ENCODE measurements at regions not wholly inside any gene's neighbourhood (a gene's known extent, or its start where the extent isn't known, plus 50 kb on each side); places are given as distances from the start of the nearest gene placed in this dataset.

- intact Hi-C loops (cut with micrococcal nuclease) (no loop called here), in situ Hi-C loops (cut with MboI) (no loop called here)
- peak overlapping the region; percentile 40; the same call in 1 of the 2 replicates for H3K4me2 ChIP-seq (ENCODE audit: insufficient read depth, low read length)
- POLR2A ChIA-PET = interaction anchor here (0.7 to 2.0 kb wide), 11 partner anchors 10 to 851 kb away, joined by 3 to 7 read pairs (median 4); no protein-coding TSS in a partner anchor
- peak; percentile 89 for FAIRE-seq
- peak; percentile 14 to 82 (median 51) for DNase-seq (ENCODE audit: extremely low read depth in 1 of 4, low spot score in 3 of 4)
- 1% methylated on average over 4 of the region's 4 CpGs for WGBS (ENCODE audit: insufficient coverage, low coverage, missing lambda C conversion rate)
- no peaks in the 10 kb centered on the region for H3K9me1 ChIP-seq (ENCODE audit: control insufficient read depth, insufficient read depth, low read length)
- no peaks in the 10 kb centered on the region for H3K27me3 ChIP-seq (ENCODE audit: control insufficient read depth in 2 of 2, insufficient read depth in 2 of 2, low read length in 2 of 2)
- no peaks in the 10 kb centered on the region for H3K79me2 ChIP-seq (ENCODE audit: control insufficient read depth, insufficient read depth, low read length)
- H4K20me1 ChIP-seq (replicated peaks; ENCODE audit: control insufficient read depth, insufficient read depth, low read length) = no peaks in the 10 kb centered on the region
- H3K9me3 ChIP-seq (replicated peaks; ENCODE audit: control insufficient read depth, insufficient read depth, low read depth, low read length) = 0 out of 2 replicates have a peak, but pooled peaks cover 2% of the 10 kb centered on the region
- ATAC-seq = peak; percentile 95
- no peaks in the 10 kb centered on the region for H3K36me3 ChIP-seq (ENCODE audit: control insufficient read depth, insufficient read depth, low read length)
- BruUV-seq (replicated peaks) = no TSS peak
- H3K9ac ChIP-seq (ENCODE audit: insufficient read depth in 1 of 2, low read depth in 2 of 2, low read length in 2 of 2) = no peak overlapping the region
- peaks cover 0 to 20% of the 10 kb centered on the region in 2 experiments; a peak in 3 of 5 replicates for H3K4me1 ChIP-seq (replicated peaks in 1 of 2; ENCODE audit: control insufficient read depth in 2 of 2, insufficient read depth in 2 of 2, low read length in 2 of 2)
- 0 out of 3 replicates have a peak overlapping the region, but pooled peaks have one; percentile 25 for H3K27ac ChIP-seq (ENCODE audit: extremely low read depth, low read depth, low read length)
- CTCF ChIA-PET (ENCODE audit: low intra/inter-chr PET ratio) = no interaction called here
- no peak overlapping the region for H3K4me3 ChIP-seq
- H2AFZ ChIP-seq (ENCODE audit: low read depth, low read length) = no peak overlapping the region
- TF ChIP-seq SPI1 (IDR thresholded peaks at IDR 0.05; ENCODE audit: borderline replicate concordance, low read depth, low read length) (no peak), E2F4 (CRISPR knock-in tag; IDR thresholded peaks at IDR 0.05; ENCODE audit: low read depth) (no peak), ZNF184 (CRISPR knock-in tag; IDR thresholded peaks at IDR 0.05) (no peak), KLF13 (tag; IDR thresholded peaks at IDR 0.05; ENCODE audit: borderline replicate concordance, low read depth) (no peak), CTCFL (IDR thresholded peaks at IDR 0.05; ENCODE audit: borderline replicate concordance, insufficient read depth, low read depth, low read length, poor library complexity, severe bottlenecking) (no peak), THRA (IDR thresholded peaks at IDR 0.05) (no peak), HCFC1 (IDR thresholded peaks at IDR 0.05; ENCODE audit: low read depth, low read length) (no peak), ZFX (CRISPR knock-in tag; IDR thresholded peaks at IDR 0.05) (no peak), BRF2 (IDR thresholded peaks at IDR 0.05; ENCODE audit: borderline replicate concordance, insufficient read depth, insufficient read length) (no peak), ZNF586 (CRISPR knock-in tag; conservative IDR thresholded peaks at IDR 0.05) (no peak), BCLAF1 (IDR thresholded peaks at IDR 0.05; ENCODE audit: borderline replicate concordance in 1 of 2, control insufficient read depth in 1 of 2, low read depth in 2 of 2, low read length in 1 of 2) (no peak), GTF2F1 (IDR thresholded peaks at IDR 0.05; ENCODE audit: low read depth, low read length) (no peak)
Measured at GRCh38 chr17:63381101-63381729, 64.9 kb downstream of the CYB561 start.
